OCI-LY7 (cell line): ENCODE measurements at regions not wholly inside any gene's neighbourhood (a gene's known extent, or its start where the extent isn't known, plus 50 kb on each side); places are given as distances from the start of the nearest gene placed in this dataset.

ENCODE experiments used
- CTCF ChIP-seq: fragments of 200-600 bp; sonication (generic); conservative IDR thresholded peaks from 2 replicates; pipeline ENCODE4 v1.5.1; 2014; ENCODE audit warnings: mild to moderate bottlenecking, antibody characterized with exemption, low read length, moderate library complexity, mixed read lengths
- EZH2phosphoT487 ChIP-seq: fragments of 200-600 bp; sonication (generic); IDR thresholded peaks from 2 replicates; pipeline ENCODE4 v1.6.1; 2018; ENCODE audit warnings: low read depth, borderline replicate concordance, mild to moderate bottlenecking, mixed run types, antibody characterized with exemption, low read length, moderate library complexity, mixed read lengths

- TF ChIP-seq CTCF (no peak), EZH2phosphoT487 (no peak)
Measured at GRCh38 chr7:149708026-149708425, 65.4 kb downstream of the ZNF467 start.
